ENCODE measurements at regions not wholly inside any gene's neighbourhood (a gene's known extent, or its start where the extent isn't known, plus 50 kb on each side); places are given as distances from the start of the nearest gene placed in this dataset.

GRCh38 chr6:165961233-165961632 is 206.4 kb downstream of the TBXT start:
- no peak for TF ChIP-seq CTCF (IDR thresholded peaks at IDR 0.05)
- Histone ChIP-seq H3K79me2 (ENCODE audit: insufficient read depth, low read length) (no peaks in the 10 kb centered on the region), H3K27me3 (ENCODE audit: control insufficient read depth in 2 of 2, insufficient read depth in 2 of 2, low read length in 2 of 2) (no peaks in the 10 kb centered on the region), H3K9me3 (replicated peaks in 1 of 2; ENCODE audit: control insufficient read depth in 1 of 2, insufficient read depth in 1 of 2, low read length in 2 of 2) (peaks cover 0 to 2% of the 10 kb centered on the region in 2 donors), H3K27ac (ENCODE audit: low read depth in 1 of 2, low read length in 2 of 2) (no peak overlapping the region), H2AFZ (ENCODE audit: insufficient read depth, low read depth, low read length, poor library complexity, severe bottlenecking) (no peak overlapping the region), H3K4me3 (replicated peaks in 1 of 3; ENCODE audit: low read depth in 2 of 3, low read length in 3 of 3) (no peak overlapping the region), H3K9ac (ENCODE audit: insufficient read depth, low read length, poor library complexity, severe bottlenecking) (no peak overlapping the region), H3K36me3 (replicated peaks in 1 of 2; ENCODE audit: control insufficient read depth in 1 of 2, insufficient read depth in 2 of 2, low read length in 2 of 2) (no peaks in the 10 kb centered on the region), H3K4me2 (replicated peaks; ENCODE audit: extremely low read depth, low read length, poor library complexity, severe bottlenecking) (no peak overlapping the region), H3K4me1 (ENCODE audit: control insufficient read depth in 1 of 2, insufficient read depth in 2 of 2, low read length in 2 of 2) (no peaks in the 10 kb centered on the region), H4K20me1 (ENCODE audit: insufficient read depth, low read length) (no peaks in the 10 kb centered on the region)
- no peak overlapping the region for H3K4me3 Mint-ChIP-seq
- no peaks in the 10 kb centered on the region for H3K36me3 Mint-ChIP-seq
- no peaks in the 10 kb centered on the region for H3K4me1 Mint-ChIP-seq
- H3K27me3 Mint-ChIP-seq (ENCODE audit: low read depth in 3 of 3) = peaks cover 2 to 3% (median 2%) of the 10 kb centered on the region in 3 donors
- 88% methylated on average over 8 of the region's 12 CpGs for WGBS (ENCODE audit: insufficient coverage)
- no peak overlapping the region for H3K27ac Mint-ChIP-seq
- intact Hi-C loops (cut with micrococcal nuclease) = no loop called here
- no peak for DNase-seq
- peaks cover 0 to 11% (median 5%) of the 10 kb centered on the region in 7 donors for H3K9me3 Mint-ChIP-seq

GRCh38 chr6:165960695-165961094 is 207.0 kb downstream of the TBXT start:
- Histone ChIP-seq H3K9ac (ENCODE audit: insufficient read depth, low read length, poor library complexity, severe bottlenecking) (no peak overlapping the region), H2AFZ (ENCODE audit: insufficient read depth, low read depth, low read length, poor library complexity, severe bottlenecking) (no peak overlapping the region), H3K27ac (ENCODE audit: low read depth in 1 of 2, low read length in 2 of 2) (no peak overlapping the region), H3K27me3 (ENCODE audit: control insufficient read depth in 2 of 2, insufficient read depth in 2 of 2, low read length in 2 of 2) (no peaks in the 10 kb centered on the region), H4K20me1 (ENCODE audit: insufficient read depth, low read length) (no peaks in the 10 kb centered on the region), H3K4me3 (replicated peaks in 1 of 3; ENCODE audit: low read depth in 2 of 3, low read length in 3 of 3) (no peak overlapping the region), H3K79me2 (ENCODE audit: insufficient read depth, low read length) (no peaks in the 10 kb centered on the region), H3K4me2 (replicated peaks; ENCODE audit: extremely low read depth, low read length, poor library complexity, severe bottlenecking) (no peak overlapping the region), H3K36me3 (replicated peaks in 1 of 2; ENCODE audit: control insufficient read depth in 1 of 2, insufficient read depth in 2 of 2, low read length in 2 of 2) (no peaks in the 10 kb centered on the region), H3K9me3 (replicated peaks in 1 of 2; ENCODE audit: control insufficient read depth in 1 of 2, insufficient read depth in 1 of 2, low read length in 2 of 2) (peaks cover 0 to 2% of the 10 kb centered on the region in 2 donors), H3K4me1 (ENCODE audit: control insufficient read depth in 1 of 2, insufficient read depth in 2 of 2, low read length in 2 of 2) (no peaks in the 10 kb centered on the region)
- intact Hi-C loops (cut with micrococcal nuclease) = no loop called here
- Mint-ChIP-seq H3K9me3 (peaks cover 0 to 11% (median 5%) of the 10 kb centered on the region in 7 donors), H3K4me3 (no peak overlapping the region), H3K27me3 (ENCODE audit: low read depth in 3 of 3) (peaks cover 2 to 3% (median 2%) of the 10 kb centered on the region in 3 donors), H3K4me1 (no peaks in the 10 kb centered on the region), H3K27ac (no peak overlapping the region), H3K36me3 (no peaks in the 10 kb centered on the region)
- DNase-seq = no peak
- no peak for TF ChIP-seq CTCF (IDR thresholded peaks at IDR 0.05)
- 86% methylated on average over 7 of the region's 12 CpGs for WGBS (ENCODE audit: insufficient coverage)
